HG02852 (cell line): ENCODE measurements at regions not wholly inside any gene's neighbourhood (a gene's known extent, or its start where the extent isn't known, plus 50 kb on each side); places are given as distances from the start of the nearest gene placed in this dataset.

ENCODE experiments used
- ATAC-seq: cut with Tn5 transposase; IDR thresholded peaks from one replicate; pipeline ENCODE4 v1.9.1; 2021; ENCODE audit warnings: mild to moderate bottlenecking, moderate library complexity; ENCODE audit not compliant: unreplicated experiment

DNA sequence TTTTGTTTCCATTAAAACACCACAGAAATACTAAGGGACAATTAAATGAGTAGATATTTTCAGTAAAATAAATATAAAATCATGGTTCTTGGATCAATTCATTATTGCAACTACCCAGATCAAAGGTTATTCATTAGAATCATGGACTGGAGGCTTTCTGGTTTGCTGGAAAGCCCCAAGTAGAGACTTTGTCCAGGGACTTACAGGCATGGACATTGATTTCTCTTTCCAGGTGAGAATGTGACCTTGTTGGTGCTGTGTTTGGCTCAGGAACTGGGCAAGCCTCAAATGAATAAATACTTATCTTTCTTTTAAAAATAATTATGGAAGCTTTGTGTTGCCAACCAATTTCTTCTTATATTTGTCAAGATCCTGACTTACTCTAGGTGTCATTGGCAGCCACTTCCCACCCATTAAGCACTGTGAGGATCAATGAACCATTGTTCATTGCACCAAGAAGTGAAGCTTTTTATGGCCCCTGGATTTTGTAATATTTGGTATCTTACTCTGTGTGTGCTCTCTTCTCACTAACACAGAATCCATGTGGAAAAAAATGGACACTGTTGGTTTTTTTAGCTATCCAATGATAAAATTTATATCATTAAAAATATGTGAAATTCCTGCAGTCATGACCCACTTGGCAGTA is 205.8 kb upstream of the NRXN1 start:
- no peak for ATAC-seq

DNA sequence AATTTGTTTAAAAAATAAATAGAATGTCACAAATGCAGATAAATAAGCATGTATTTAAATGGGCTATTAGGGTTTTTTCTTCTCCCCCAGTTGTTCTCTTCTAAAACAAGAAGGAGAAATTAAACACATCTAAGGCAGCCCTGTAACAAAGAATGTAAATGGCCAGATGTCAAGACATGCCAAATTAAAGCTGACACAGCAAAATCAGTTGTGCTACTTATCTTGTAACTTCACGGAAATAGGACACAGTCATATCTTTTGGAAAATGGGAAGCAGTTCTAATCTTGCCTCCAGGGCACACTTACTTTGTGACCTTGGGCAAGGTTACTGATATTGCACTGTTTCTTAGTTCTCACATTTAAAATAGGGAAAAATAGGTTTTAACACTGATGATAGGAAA is 200.1 kb upstream of the NRXN1 start:
- ATAC-seq, result no peak

DNA sequence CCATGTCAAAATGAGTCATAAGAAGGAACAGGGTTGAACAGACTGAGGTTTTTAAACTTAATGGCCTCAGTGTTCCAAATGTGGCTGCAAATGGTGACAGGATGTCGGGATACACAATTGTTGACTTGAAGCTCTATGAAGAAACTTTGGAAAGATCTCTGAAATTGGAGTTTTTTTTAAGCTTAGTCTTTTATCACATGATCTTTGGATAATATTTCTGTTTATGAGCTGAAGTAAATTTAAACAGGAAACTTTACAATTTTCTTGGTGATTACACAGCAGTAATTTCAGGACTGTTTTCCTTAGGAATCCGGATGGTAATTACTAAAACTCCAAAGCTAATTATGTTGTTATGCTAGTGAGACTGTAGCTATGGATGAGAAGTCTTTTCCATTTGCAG is 199.1 kb upstream of the NRXN1 start:
- no peak for ATAC-seq

DNA sequence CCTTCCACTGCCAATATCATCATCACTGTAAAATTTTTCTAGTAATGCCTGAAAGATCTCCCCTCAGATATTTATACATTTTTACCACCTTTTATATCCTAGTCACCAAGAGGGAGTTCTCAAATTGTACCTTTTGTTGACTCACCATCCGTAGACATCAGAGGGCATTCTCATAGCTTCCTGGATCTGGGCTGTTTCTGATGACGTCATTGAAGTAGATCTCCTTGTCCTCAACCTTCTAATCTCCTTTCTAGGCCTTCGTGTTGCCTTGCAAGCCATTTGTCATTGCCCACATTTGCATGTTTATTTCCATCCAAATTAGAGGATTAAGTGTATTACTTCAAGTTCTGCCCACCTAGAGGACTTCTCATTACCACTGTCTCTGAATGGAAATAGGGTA is 193.4 kb upstream of the NRXN1 start:
- ATAC-seq, result no peak

DNA sequence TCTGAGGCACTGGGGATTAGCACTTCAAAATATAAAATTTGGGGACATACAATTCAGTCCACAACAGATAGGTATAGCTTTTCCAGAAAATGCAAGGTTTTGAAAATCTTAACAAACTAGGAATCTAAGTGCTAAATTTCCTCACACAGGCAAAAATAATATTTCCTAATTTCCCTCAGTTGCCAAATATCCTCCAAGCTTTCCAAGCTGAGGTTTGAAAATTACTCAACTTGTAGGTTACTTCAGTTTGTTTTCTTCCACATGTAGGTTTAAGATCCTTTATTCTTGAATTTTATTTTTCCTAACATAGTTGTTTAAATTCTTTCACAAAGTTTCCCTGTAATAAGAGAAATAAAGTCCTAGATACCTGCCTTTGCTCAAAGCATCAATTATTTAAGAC is 192.9 kb upstream of the NRXN1 start:
- no peak for ATAC-seq

DNA sequence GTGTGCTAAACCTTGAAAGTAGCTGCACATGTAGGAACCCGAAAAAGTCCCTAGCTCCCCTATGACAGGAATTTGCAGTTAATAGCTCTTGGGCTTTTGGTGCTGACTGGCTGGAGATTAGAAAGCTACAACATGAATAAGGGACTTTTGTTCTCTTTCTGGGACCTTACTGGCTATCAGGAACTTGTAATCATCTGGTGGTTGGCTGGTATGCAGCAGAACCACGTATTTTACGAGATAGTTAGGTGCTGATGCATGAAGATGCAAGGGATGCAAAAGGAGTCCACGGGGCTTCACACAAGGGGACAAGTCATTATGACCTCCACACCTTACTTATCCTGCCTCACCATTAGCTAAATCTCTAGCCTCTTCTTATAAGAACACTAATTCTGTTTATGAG is 190.2 kb upstream of the NRXN1 start:
- no peak for ATAC-seq

DNA sequence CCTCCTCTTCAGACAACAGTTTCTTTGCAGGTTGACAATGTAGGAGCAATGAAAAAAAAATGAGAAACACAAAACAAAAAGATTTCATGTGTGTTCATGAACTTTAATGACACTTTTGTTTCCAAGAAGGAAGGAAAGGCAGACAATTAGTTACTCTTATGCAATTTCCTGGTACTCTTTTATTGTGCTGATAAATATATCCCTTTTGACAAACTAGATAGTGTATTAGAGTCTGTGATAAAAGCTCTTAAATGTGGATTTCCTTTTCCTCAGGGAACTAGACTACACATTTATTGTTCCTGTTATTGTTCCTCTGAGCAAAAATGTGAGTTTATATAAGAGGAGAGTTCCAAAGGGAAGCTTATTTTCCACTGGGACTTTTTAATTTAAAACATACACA is 188.7 kb upstream of the NRXN1 start:
- ATAC-seq, result no peak

DNA sequence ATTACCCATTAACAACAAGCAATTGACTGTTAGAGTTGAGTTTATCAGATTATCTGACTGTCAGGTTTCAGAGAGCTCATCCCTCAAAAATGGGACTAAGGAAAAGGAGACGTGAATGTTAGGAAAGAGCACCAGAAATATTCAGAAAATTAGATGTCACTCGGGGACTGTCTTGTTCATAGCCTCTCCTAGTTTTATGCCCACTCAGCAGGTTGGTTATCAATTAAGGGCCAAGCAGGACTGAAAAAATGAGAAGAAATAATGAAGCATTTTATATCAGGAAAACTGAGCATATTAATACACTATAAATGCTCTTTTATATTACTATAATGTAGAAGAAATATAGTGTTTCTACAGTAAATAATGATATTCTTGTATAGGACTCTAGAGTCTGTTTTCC is 188.1 kb upstream of the NRXN1 start:
- no peak for ATAC-seq

DNA sequence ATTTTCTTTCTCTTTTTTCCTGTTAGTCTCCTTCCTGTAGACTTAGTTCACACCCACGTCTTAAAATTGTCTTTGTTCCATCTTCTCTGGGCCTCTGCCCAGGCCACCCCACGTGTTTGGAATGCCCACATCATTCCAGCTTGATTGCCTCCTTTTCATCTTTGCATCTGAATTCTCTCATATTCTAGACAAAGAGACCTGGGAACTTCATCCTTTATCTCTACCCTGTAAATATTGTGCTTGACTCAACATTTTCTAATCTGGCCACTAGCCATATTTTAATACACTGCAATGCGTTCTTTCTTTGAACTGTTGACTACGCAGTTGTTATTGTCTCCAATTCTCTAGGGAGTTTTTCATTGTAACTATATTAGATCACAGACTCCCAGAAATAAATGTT is 187.5 kb upstream of the NRXN1 start:
- no peak for ATAC-seq

DNA sequence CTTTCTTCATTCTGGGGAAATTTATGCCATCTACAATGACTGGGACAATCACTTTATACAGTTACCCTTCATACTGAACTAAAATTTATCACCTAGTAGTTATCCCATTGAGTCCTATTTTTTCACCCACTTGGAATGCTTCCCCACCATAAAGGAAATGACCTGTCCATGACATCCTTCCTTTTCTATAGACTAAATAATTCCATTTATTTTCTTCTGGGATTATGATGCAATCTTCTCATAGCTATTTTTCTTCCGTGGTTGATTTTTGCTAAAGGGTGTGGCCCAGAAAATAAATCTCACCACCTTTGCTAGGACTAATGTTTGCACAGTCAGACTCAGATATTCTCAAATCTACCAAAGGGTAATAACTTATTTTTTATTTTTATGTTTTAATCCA is 186.1 kb upstream of the NRXN1 start:
- no peak for ATAC-seq

DNA sequence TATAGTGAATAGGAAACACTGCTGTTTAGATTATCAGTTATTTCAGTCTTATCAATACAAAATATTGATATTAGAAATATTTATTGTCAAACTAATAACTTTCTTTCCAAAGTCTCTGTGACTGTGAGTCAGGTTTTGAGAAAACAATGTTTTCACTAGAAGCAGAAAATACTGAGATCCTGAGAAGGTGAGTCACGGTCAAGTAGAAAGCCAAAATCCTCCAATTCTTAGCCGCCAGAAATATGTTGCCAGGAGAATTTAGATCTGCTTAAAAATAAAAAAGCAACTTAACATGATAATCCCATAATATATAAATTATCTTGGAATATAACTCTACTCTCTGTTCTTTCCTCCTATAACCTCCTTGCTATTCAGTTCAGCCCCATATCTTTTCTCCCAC is 181.9 kb upstream of the NRXN1 start:
- no peak for ATAC-seq

DNA sequence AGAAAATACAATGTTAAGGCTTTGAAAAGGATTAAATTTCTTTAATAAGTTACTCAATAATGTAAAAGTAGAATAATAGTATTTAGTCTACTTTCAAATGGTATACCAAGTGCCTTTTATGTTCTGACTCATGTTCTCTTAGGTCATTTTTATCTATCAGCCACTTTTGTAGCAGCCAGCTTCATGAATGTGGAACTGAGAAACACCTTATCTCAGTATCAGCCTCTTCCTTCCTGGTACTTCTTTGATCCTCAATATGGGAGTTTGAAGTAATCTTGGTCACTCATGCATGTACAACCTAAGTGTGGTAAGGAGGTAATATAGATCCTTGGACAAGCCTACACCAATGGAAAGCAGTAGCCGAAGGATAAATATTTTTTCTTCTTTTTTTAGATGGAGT is 180.4 kb upstream of the NRXN1 start:
- ATAC-seq, result peak; percentile 59

DNA sequence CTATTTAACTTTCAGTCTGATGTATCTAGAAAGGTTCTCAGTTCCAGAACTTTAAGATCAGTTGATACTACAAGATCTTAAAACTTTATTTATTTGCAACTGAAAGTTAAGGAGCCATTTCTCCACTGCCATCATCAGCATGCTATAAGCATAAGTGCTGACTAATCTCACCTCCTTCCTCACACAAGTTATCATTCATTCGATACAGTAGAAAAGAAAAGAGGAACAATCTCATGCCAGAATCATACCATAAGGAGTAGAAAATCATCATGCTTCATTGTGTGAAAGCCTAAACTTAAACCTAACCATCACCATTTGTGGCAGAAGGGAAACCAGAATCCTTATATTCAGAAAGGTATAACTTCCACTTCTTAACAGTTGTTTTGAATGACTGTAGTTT is 176.6 kb upstream of the NRXN1 start:
- no peak for ATAC-seq

DNA sequence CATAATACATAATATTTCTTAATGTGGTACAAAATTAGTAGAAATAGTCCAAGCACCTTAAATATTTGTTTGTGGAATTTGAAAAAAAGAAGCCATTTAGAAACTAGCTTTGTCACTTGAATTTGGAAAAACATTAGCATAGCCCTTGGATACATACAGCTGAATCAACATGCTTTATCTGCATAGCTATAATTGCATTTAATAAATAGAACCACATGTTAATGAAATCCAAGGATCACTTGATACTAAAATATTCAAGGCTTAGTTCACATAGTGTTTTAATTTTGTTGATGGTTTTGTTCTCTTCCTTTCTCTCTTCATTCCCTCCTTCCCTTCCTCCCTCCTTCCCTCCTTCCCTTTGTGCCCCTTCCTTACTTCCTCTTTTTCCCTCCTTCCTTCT is 169.4 kb upstream of the NRXN1 start:
- no peak for ATAC-seq

DNA sequence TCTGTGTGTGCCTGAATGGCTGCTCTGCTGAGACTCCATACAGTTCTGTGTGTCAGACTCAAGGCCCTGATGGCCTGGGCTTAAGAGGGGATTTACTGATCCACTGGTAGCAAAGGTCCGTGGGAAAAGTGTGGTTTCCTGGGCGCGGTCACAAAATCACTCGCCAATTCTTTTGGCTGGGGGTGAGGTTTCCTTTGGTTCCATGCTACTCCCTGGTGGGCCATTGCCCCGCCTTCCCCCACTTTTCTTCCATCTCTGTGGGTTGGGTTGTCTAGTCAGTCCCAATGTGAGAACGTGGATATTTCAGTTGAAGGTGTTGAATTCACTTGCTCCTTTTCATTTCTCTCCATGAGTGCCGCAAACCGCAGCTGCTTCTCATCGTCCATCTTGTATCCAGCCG is 162.7 kb upstream of the NRXN1 start:
- no peak for ATAC-seq

DNA sequence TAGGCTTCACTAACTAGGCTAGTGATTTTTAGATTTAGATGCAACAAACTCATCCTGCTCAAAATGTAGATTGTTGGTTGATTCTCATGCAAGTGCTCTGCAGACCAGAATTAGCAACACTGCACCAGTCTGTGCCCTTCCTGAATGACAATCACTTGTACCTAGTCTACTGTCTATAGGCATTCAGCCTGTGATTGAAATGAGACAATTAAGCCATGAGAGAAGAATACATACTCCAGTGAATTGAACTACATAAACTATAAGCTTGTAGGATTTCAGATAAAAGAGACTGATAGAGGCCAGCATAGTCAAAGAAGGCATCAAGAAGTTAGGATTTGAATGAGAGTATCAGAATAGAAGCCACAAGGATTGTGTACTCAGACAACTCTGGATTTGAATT is 138.3 kb upstream of the NRXN1 start:
- ATAC-seq, result no peak

DNA sequence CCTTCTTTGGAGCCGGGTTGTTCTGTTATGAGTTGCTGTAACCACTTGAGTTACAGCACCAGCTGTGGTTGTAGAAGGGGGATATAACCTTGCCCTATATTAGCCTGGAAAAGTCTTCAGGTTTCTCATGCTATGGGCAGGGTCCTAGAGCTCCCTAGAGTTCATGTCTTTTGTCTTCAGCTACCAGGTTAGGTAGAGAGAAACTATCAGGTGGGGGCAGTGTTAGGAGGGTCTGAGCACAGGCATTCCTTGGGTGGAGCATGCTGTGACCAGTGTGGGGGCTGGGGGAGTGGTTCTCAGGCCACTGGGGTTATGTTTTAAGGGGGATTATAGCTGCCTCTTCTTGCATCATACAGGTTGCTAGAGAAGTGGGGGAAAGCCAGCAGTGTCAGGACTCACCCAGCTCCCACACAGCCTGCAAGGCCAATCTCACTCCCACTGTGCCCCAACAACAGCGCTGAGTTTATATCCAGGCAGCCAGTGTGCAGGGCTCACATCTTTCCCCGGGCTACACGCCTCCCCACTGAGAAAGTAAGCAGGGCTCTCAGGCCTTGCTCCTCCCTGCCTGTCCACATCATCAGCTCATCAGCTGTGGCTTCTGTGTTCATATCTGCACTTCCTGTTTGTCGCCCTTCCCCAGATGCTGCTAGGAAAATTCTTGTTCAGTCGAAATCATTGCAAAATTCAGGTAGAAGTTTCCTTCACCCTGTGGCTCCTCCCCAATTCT is 133.8 kb upstream of the NRXN1 start:
- ATAC-seq, result no peak

DNA sequence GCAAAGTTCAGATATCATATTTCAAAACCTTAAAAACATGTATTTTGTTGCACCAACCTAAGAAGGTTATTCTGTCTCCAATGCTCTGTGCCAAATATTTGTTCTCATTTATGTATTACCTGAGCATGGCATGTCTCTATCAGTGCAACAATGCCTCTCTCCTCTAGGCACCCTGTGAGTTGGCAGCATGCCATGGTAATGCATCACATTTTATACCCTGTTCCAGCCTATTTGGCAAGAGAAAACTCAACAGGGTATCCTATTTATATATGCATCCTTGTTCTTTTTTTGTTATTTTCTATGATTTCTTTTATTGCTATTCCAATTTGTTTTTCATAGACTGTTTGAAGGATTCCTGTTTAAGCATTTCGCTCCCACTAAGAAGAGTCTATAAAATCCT is 126.3 kb upstream of the NRXN1 start:
- no peak for ATAC-seq

DNA sequence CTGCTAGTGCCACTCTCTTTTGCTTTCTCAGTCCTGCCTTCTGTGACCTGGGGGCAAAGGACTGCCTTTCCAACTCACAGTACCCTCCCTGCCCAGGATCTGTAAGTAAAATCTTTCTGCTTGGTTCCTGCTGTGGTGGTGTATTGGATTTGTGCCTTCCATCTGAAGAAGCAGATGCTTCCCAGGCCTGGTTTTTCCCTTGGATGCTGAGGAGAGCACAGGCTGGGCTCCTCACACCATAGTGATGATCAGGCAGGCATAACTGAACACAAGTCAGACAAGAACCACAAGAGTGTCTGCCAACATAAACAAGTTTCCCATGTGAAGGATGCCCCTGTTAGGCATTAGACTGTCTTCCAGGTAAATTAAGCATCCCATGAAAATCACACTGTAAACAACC is 121.3 kb upstream of the NRXN1 start:
- ATAC-seq, result no peak

DNA sequence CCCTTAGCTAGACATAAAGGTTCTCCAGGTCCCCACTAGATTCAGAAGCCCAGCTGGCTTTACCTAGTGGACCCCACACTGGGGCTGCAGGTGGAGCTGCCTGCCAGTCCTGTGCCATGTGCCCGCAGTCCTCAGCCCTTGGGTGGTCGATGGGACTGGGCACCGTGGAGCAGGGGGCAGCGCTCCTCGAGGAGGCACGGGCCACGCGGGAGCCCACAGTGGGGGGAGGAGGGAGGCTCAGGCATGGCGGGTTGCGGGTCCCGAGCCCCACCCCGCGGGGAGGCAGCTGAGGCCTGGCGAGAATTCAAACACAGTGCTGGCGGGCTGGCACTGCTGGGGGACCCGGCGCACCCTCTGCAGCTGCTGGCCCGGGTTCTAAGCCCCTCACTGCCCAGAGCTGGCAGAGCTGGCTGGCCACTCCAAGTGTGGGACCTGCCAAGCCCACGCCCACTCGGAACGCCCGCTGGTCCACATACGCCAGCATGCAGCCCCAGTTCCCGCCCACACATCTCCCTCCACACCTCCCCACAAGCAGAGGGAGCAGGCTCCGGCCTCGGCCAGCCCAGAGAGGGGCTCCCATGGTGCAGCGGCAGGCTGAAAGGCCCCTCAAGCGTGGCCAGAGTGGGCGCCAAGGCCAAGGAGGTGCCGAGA is 119.7 kb upstream of the NRXN1 start:
- no peak for ATAC-seq

DNA sequence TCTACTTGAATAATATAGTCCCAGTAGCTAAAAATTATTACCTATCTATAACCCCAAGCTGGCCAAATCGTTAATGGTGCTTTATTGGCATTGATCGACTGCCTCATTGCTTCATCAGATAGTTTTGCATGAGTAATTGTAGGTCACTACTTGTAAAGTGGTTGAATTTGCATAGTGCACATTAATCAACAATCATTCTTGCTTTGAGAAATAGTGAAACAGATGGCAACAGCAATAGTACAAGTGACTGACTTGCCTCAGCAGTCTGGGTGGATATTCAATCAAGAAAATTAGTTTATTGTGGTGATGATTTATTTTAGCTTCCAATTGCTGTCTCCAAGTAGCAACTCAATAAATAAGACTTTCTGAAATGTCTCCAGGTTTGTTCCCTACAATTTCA is 117.8 kb upstream of the NRXN1 start:
- no peak for ATAC-seq

DNA sequence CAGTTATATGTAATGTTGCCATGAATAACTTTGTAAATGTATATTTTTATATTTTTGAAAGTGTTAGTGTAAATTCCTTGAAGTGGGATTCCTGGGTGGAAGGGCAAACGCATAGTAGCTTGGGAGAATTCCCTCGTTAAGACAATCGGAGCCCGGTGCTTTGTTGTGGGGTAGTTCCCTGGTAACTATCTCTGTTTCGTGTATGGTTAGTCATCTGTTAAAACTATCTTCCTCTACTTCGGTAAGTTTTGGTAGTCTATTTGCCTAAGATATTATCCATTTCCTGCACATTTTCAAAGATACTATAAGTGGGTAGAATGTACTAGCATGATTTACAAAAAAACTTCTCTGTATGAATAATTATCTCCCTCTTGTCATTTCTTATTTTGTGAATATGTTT is 113.8 kb upstream of the NRXN1 start:
- ATAC-seq, result no peak
